Trophoblast cell (in vitro differentiated cells and primary cell): ENCODE measurements at regions not wholly inside any gene's neighbourhood (a gene's known extent, or its start where the extent isn't known, plus 50 kb on each side); places are given as distances from the start of the nearest gene placed in this dataset.

Source experiments
- DNase-seq, 2 donors: peaks; one replicate each; pipeline ENCODE4 v3.0.0-alpha.2; 2016
- H2AFZ ChIP-seq: 2 replicates; pipeline ENCODE4 v1.6.1; 2013; ENCODE audit warnings: low read length, moderate library complexity, mild to moderate bottlenecking; ENCODE audit not compliant: insufficient read depth, poor library complexity
- H2AK5ac ChIP-seq: 2 replicates; pipeline ENCODE4 v1.6.1; 2013; ENCODE audit warnings: mild to moderate bottlenecking, low read length
- H2BK120ac ChIP-seq: 2 replicates; pipeline ENCODE4 v1.6.1; 2013; ENCODE audit warnings: low read length, mild to moderate bottlenecking, moderate library complexity; ENCODE audit not compliant: insufficient read depth, poor library complexity
- H2BK12ac ChIP-seq: 2 replicates; pipeline ENCODE4 v1.6.1; 2013; ENCODE audit warnings: mild to moderate bottlenecking, low read length, moderate library complexity
- H2BK5ac ChIP-seq: 2 replicates; pipeline ENCODE4 v1.6.1; 2013; ENCODE audit warnings: low read length, low read depth, moderate library complexity, mild to moderate bottlenecking; ENCODE audit not compliant: poor library complexity
- H3K14ac ChIP-seq: 2 replicates; pipeline ENCODE4 v1.6.1; 2013; ENCODE audit warnings: mild to moderate bottlenecking, low read length
- H3K18ac ChIP-seq: 2 replicates; pipeline ENCODE4 v1.6.1; 2013; ENCODE audit warnings: mild to moderate bottlenecking, low read length
- H3K23ac ChIP-seq: 2 replicates; pipeline ENCODE4 v1.6.1; 2013; ENCODE audit warnings: low read length
- H3K27ac ChIP-seq: 2 replicates; pipeline ENCODE4 v1.5.1; 2013; ENCODE audit warnings: low read depth, mild to moderate bottlenecking, inconsistent platforms, low read length, moderate library complexity
- H3K27me3 ChIP-seq: 2 replicates; pipeline ENCODE4 v1.6.1; 2013; ENCODE audit warnings: inconsistent platforms, mild to moderate bottlenecking, low read length, moderate library complexity; ENCODE audit not compliant: insufficient read depth
- H3K36me3 ChIP-seq, 2 experiments: 1 replicate in 1 of 2; 2 replicates in 1 of 2; pipeline ENCODE4 v1.6.1; 2013; ENCODE audit warnings: low read length in 2 of 2, mild to moderate bottlenecking in 2 of 2, moderate library complexity in 1 of 2; ENCODE audit not compliant: insufficient read depth in 2 of 2, control insufficient read depth in 1 of 2
- H3K4ac ChIP-seq: 2 replicates; pipeline ENCODE4 v1.6.1; 2013; ENCODE audit warnings: low read depth, mild to moderate bottlenecking, low read length, moderate library complexity
- H3K4me1 ChIP-seq, 2 experiments: 1 replicate in 1 of 2; 2 replicates in 1 of 2; pipeline ENCODE4 v1.6.1; 2013; ENCODE audit warnings: low read length in 2 of 2, mild to moderate bottlenecking in 2 of 2, moderate library complexity in 1 of 2; ENCODE audit not compliant: insufficient read depth in 2 of 2, control insufficient read depth in 1 of 2
- H3K4me2 ChIP-seq: 2 replicates; pipeline ENCODE4 v1.6.1; 2013; ENCODE audit warnings: inconsistent platforms, mild to moderate bottlenecking, low read length, moderate library complexity
- H3K4me3 ChIP-seq: 2 replicates; pipeline ENCODE4 v1.5.1; 2013; ENCODE audit warnings: mild to moderate bottlenecking, low read depth, low read length, inconsistent platforms
- H3K79me1 ChIP-seq: one replicate; pipeline ENCODE4 v1.6.1; 2013; ENCODE audit warnings: low read length
- H3K79me2 ChIP-seq: 2 replicates; pipeline ENCODE4 v1.6.1; 2013; ENCODE audit warnings: low read length, mild to moderate bottlenecking; ENCODE audit not compliant: control insufficient read depth, insufficient read depth, poor library complexity
- H3K9ac ChIP-seq: 2 replicates; pipeline ENCODE4 v1.6.1; 2013; ENCODE audit warnings: mild to moderate bottlenecking, low read length
- H3K9me3 ChIP-seq: 2 replicates; pipeline ENCODE4 v1.6.1; 2013; ENCODE audit warnings: low read depth, mild to moderate bottlenecking, control low read depth, inconsistent platforms, low read length; ENCODE audit not compliant: insufficient read depth
- H4K12ac ChIP-seq: 2 replicates; pipeline ENCODE4 v1.6.1; 2013; ENCODE audit warnings: low read depth, mild to moderate bottlenecking, low read length, moderate library complexity
- H4K8ac ChIP-seq: 2 replicates; pipeline ENCODE4 v1.6.1; 2013; ENCODE audit warnings: low read depth, mild to moderate bottlenecking, low read length, moderate library complexity
- H4K91ac ChIP-seq: one replicate; pipeline ENCODE4 v1.6.1; 2013; ENCODE audit warnings: low read depth, mild to moderate bottlenecking, low read length, moderate library complexity
- WGBS: extraction: QIAGEN DNeasy Blood & Tissue Kit; methylation state at CpG from one replicate; pipeline ENCODE4 v1.1.7; 2013; ENCODE audit warnings: missing lambda C conversion rate; ENCODE audit not compliant: insufficient read length, insufficient coverage; ENCODE audit errors: extremely low coverage; 5-methylcytosine and 5-hydroxymethylcytosine counted together

DNA sequence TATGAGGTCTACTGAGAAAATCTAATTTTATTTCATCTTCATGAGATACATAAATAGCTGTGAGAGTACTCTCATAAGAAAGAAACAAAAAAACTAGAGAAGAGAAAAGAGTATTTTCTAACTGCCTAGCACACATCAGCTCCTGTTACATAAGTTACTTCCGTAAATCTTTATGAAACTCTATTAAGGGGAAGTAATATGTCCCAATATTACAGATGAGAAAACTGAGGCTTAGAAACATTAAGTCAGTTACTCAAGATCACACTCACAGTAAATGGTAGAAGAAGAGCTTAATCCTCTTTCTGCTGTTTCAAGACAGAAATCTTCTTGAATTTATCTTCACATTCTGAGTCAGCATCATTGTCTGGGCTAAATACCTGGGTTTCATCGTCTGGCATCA lies 164.1 kb downstream of the DTHD1 start:
- DNase-seq: no peak
- no peak overlapping the region for H2BK120ac ChIP-seq
- no peak overlapping the region for H4K91ac ChIP-seq
- no peak overlapping the region for H3K27ac ChIP-seq
- H3K9ac ChIP-seq: no peak overlapping the region
- H3K14ac ChIP-seq: no peak overlapping the region
- H3K9me3 ChIP-seq: no peaks in the 10 kb centered on the region
- H3K79me2 ChIP-seq: no peaks in the 10 kb centered on the region
- H4K8ac ChIP-seq: no peak overlapping the region
- H4K12ac ChIP-seq: no peak overlapping the region
- no peak overlapping the region for H3K4ac ChIP-seq
- H3K36me3 ChIP-seq: no peaks in the 10 kb centered on the region
- H2AFZ ChIP-seq: no peak overlapping the region
- H3K18ac ChIP-seq: no peak overlapping the region
- no peaks in the 10 kb centered on the region for H3K27me3 ChIP-seq
- no peak overlapping the region for H3K4me2 ChIP-seq
- no peak overlapping the region for H2AK5ac ChIP-seq
- H3K4me3 ChIP-seq: no peak overlapping the region
- no peak overlapping the region for H2BK5ac ChIP-seq
- no peak overlapping the region for H2BK12ac ChIP-seq
- H3K4me1 ChIP-seq: no peaks in the 10 kb centered on the region
- no CpG with 5 or more reads among the region's 2 CpGs for WGBS
- H3K79me1 ChIP-seq: no peaks in the 10 kb centered on the region
- H3K23ac ChIP-seq: no peak overlapping the region

- Histone ChIP-seq H2BK12ac (no peak overlapping the region), H2AFZ (no peak overlapping the region), H3K4ac (no peak overlapping the region), H3K14ac (no peak overlapping the region), H3K79me2 (no peaks in the 10 kb centered on the region), H3K4me1 (no peaks in the 10 kb centered on the region), H3K36me3 (no peaks in the 10 kb centered on the region), H3K79me1 (no peaks in the 10 kb centered on the region), H3K27ac (no peak overlapping the region), H4K8ac (no peak overlapping the region), H3K23ac (no peak overlapping the region), H4K91ac (no peak overlapping the region), H3K9me3 (no peaks in the 10 kb centered on the region), H3K9ac (no peak overlapping the region), H2AK5ac (no peak overlapping the region), H4K12ac (no peak overlapping the region), H2BK120ac (no peak overlapping the region), H3K27me3 (no peaks in the 10 kb centered on the region), H3K4me2 (no peak overlapping the region), H3K4me3 (no peak overlapping the region), H2BK5ac (no peak overlapping the region), H3K18ac (no peak overlapping the region)
- no CpG with 5 or more reads among the region's 3 CpGs for WGBS
- DNase-seq: no peak
Measured at GRCh38 chr4:36446275-36446674, 164.9 kb downstream of the DTHD1 start.

DNA sequence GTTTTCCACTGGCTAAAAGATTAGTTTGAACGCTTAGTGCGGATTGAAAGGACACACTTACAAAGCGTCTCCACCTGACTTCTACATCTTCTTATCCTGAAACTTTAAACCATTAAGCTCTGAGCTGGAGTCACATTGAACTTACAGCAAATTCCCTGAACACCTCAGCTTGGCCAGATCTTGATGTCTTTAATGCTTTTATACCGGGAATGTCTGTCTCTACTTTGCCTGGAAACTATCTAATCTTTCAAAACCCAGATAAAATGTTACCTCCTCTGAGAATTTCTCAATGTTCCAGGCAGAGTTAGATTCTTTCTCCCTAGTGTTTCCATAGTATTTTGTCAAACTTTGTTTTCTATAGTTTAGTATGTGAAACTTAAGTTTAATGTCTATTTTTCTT lies 179.9 kb downstream of the DTHD1 start:
- Histone ChIP-seq H3K4me3 (no peak overlapping the region), H4K91ac (no peak overlapping the region), H3K4ac (no peak overlapping the region), H3K79me2 (no peaks in the 10 kb centered on the region), H2BK12ac (no peak overlapping the region), H3K79me1 (no peaks in the 10 kb centered on the region), H4K8ac (no peak overlapping the region), H3K14ac (no peak overlapping the region), H3K27me3 (no peaks in the 10 kb centered on the region), H3K9ac (no peak overlapping the region), H2BK120ac (no peak overlapping the region), H3K4me1 (no peaks in the 10 kb centered on the region), H3K18ac (no peak overlapping the region), H3K9me3 (no peaks in the 10 kb centered on the region), H4K12ac (no peak overlapping the region), H2AK5ac (no peak overlapping the region), H3K27ac (no peak overlapping the region), H3K4me2 (no peak overlapping the region), H2BK5ac (no peak overlapping the region), H3K36me3 (no peaks in the 10 kb centered on the region), H2AFZ (no peak overlapping the region), H3K23ac (no peak overlapping the region)
- DNase-seq: peak in 1 of 2 donors; percentile 13
- WGBS: no CpG with 5 or more reads among the region's 4 CpGs

- Histone ChIP-seq H3K14ac (no peak overlapping the region), H3K27ac (no peak overlapping the region), H3K79me1 (no peaks in the 10 kb centered on the region), H3K4me3 (no peak overlapping the region), H2BK120ac (no peak overlapping the region), H3K27me3 (no peaks in the 10 kb centered on the region), H4K91ac (no peak overlapping the region), H3K4ac (no peak overlapping the region), H3K18ac (no peak overlapping the region), H4K12ac (no peak overlapping the region), H4K8ac (no peak overlapping the region), H3K23ac (no peak overlapping the region), H3K79me2 (no peaks in the 10 kb centered on the region), H2AFZ (no peak overlapping the region), H2BK5ac (no peak overlapping the region), H2AK5ac (no peak overlapping the region), H2BK12ac (no peak overlapping the region), H3K4me1 (no peaks in the 10 kb centered on the region), H3K4me2 (no peak overlapping the region), H3K9me3 (no peaks in the 10 kb centered on the region), H3K9ac (no peak overlapping the region), H3K36me3 (no peaks in the 10 kb centered on the region)
- DNase-seq: no peak
- no CpG with 5 or more reads among the region's 2 CpGs for WGBS
Measured at GRCh38 chr4:36467670-36468069, 186.3 kb downstream of the DTHD1 start.
